ENCODE measurements at regions not wholly inside any gene's neighbourhood (a gene's known extent, or its start where the extent isn't known, plus 50 kb on each side); places are given as distances from the start of the nearest gene placed in this dataset.

- TF ChIP-seq CTCF (IDR thresholded peaks at IDR 0.05; ENCODE audit: low read depth, low read length) = no peak
- no peak for TF ChIP-seq POLR2A (IDR thresholded peaks at IDR 0.05; ENCODE audit: extremely low read depth, insufficient read length)
- TF ChIP-seq MAX (IDR thresholded peaks at IDR 0.05; ENCODE audit: low read depth, low read length) = no peak
- no peak for TF ChIP-seq MYC (IDR thresholded peaks at IDR 0.05; ENCODE audit: low read depth, low read length)
Observed at GRCh38 chr11:122177238-122177637, 61.2 kb upstream of the BLID start.
